ENCODE measurements at regions not wholly inside any gene's neighbourhood (a gene's known extent, or its start where the extent isn't known, plus 50 kb on each side); places are given as distances from the start of the nearest gene placed in this dataset.
"Not testable (repeated sequence)": the region's sequence is repeated elsewhere in the genome, so short reads cannot be mapped to it uniquely, and the experiment has no call there.

- H3K36me3 ChIP-seq (ENCODE audit: control insufficient read depth in 2 of 2, insufficient read depth in 2 of 2, low read length in 2 of 2) = no peaks in the 10 kb centered on the region
- no peak overlapping the region for H3K9ac ChIP-seq (ENCODE audit: low read length in 2 of 2)
- H3K27me3 ChIP-seq (ENCODE audit: control insufficient read depth in 1 of 2, insufficient read depth in 2 of 2, low read length in 2 of 2) = no peaks in the 10 kb centered on the region
- no peak overlapping the region for H3K27ac ChIP-seq (ENCODE audit: low read length)
- H3K4me1 ChIP-seq (ENCODE audit: control insufficient read depth, insufficient read depth, low read length) = no peaks in the 10 kb centered on the region
- peaks cover 2 to 3% of the 10 kb centered on the region in 2 donors for H3K9me3 ChIP-seq (ENCODE audit: control insufficient read depth in 2 of 2, low read length in 2 of 2)
- no peak overlapping the region for H3K4me3 ChIP-seq (ENCODE audit: low read length in 2 of 2)
Observed at GRCh38 chr1:99062192-99062591, 57.5 kb upstream of the PLPPR5 start.

DNA sequence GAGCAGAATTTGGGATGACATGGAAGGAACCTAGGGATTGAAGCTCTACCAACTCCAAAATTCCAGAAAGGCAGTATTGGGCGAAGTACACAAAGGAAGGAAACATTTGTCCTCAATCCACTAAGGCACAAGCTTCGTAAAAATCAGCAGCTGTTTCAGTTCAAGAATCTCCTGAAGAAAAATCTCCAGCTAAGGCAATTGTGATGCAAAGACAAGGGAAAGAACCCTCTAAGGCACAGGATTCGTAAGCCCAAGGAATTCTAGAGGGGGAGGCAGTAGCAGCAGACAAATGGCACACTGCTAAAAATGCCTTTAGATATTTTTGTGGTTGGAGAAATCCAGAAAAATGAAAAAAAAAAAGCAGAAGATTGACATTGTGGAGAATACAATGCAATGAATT is 64.5 kb upstream of the PLPPR5 start:
- Histone ChIP-seq H3K4me3 (ENCODE audit: low read length in 2 of 2) (no peak overlapping the region), H3K9me3 (ENCODE audit: control insufficient read depth in 2 of 2, low read length in 2 of 2) (peaks cover 0 to 2% of the 10 kb centered on the region in 2 donors), H3K27ac (ENCODE audit: low read length) (no peak overlapping the region), H3K36me3 (ENCODE audit: control insufficient read depth in 2 of 2, insufficient read depth in 2 of 2, low read length in 2 of 2) (no peaks in the 10 kb centered on the region), H3K27me3 (ENCODE audit: control insufficient read depth in 1 of 2, insufficient read depth in 2 of 2, low read length in 2 of 2) (no peaks in the 10 kb centered on the region), H3K9ac (ENCODE audit: low read length in 2 of 2) (no peak overlapping the region), H3K4me1 (ENCODE audit: control insufficient read depth, insufficient read depth, low read length) (no peaks in the 10 kb centered on the region)

DNA sequence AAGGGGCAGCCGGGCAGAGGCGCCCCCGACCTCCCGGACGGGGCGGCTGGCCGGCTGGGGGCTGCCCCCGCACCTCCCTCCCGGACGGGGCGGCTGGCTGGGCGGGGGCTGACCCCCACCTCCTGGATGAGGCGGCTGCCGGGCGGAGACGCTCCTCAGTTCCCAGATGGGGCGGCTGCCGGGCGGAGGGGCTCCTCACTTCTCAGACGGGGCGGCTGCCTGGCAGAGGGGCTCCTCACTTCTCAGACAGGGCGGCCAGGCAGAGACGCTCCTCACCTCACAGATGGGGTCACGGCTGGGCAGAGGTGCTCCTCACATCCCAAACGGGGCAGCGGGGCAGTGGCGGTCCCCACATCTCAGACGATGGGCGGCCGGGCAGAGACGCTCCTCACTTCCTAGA is 73.9 kb upstream of the PLPPR5 start:
- not testable (repeated sequence) for H3K4me3 ChIP-seq (ENCODE audit: low read length in 2 of 2); H3K4me1 ChIP-seq (ENCODE audit: control insufficient read depth, insufficient read depth, low read length); H3K27me3 ChIP-seq (ENCODE audit: control insufficient read depth in 1 of 2, insufficient read depth in 2 of 2, low read length in 2 of 2); H3K27ac ChIP-seq (ENCODE audit: low read length); H3K9me3 ChIP-seq (ENCODE audit: control insufficient read depth in 2 of 2, low read length in 2 of 2); H3K36me3 ChIP-seq (ENCODE audit: control insufficient read depth in 2 of 2, insufficient read depth in 2 of 2, low read length in 2 of 2); H3K9ac ChIP-seq (ENCODE audit: low read length in 2 of 2)

- no peaks in the 10 kb centered on the region for H3K4me1 ChIP-seq (ENCODE audit: control insufficient read depth, insufficient read depth, low read length)
- H3K27ac ChIP-seq (ENCODE audit: low read length) = no peak overlapping the region
- no peaks in the 10 kb centered on the region for H3K9me3 ChIP-seq (ENCODE audit: control insufficient read depth in 2 of 2, low read length in 2 of 2)
- H3K4me3 ChIP-seq (ENCODE audit: low read length in 2 of 2) = no peak overlapping the region
- no peaks in the 10 kb centered on the region for H3K27me3 ChIP-seq (ENCODE audit: control insufficient read depth in 1 of 2, insufficient read depth in 2 of 2, low read length in 2 of 2)
- no peak overlapping the region for H3K9ac ChIP-seq (ENCODE audit: low read length in 2 of 2)
- no peaks in the 10 kb centered on the region for H3K36me3 ChIP-seq (ENCODE audit: control insufficient read depth in 2 of 2, insufficient read depth in 2 of 2, low read length in 2 of 2)
Observed at GRCh38 chr1:99082366-99082765, 77.7 kb upstream of the PLPPR5 start.

- Histone ChIP-seq H3K4me3 (ENCODE audit: low read length in 2 of 2) (no peak overlapping the region), H3K9me3 (ENCODE audit: control insufficient read depth in 2 of 2, low read length in 2 of 2) (no peaks in the 10 kb centered on the region), H3K36me3 (ENCODE audit: control insufficient read depth in 2 of 2, insufficient read depth in 2 of 2, low read length in 2 of 2) (no peaks in the 10 kb centered on the region), H3K4me1 (ENCODE audit: control insufficient read depth, insufficient read depth, low read length) (no peaks in the 10 kb centered on the region), H3K27me3 (ENCODE audit: control insufficient read depth in 1 of 2, insufficient read depth in 2 of 2, low read length in 2 of 2) (no peaks in the 10 kb centered on the region), H3K27ac (ENCODE audit: low read length) (no peak overlapping the region), H3K9ac (ENCODE audit: low read length in 2 of 2) (no peak overlapping the region)
Observed at GRCh38 chr1:99083338-99083737, 78.7 kb upstream of the PLPPR5 start.

GRCh38 chr1:99084562-99084961 is 79.9 kb upstream of the PLPPR5 start:
- no peaks in the 10 kb centered on the region for H3K36me3 ChIP-seq (ENCODE audit: control insufficient read depth in 2 of 2, insufficient read depth in 2 of 2, low read length in 2 of 2)
- H3K27ac ChIP-seq (ENCODE audit: low read length) = no peak overlapping the region
- no peaks in the 10 kb centered on the region for H3K4me1 ChIP-seq (ENCODE audit: control insufficient read depth, insufficient read depth, low read length)
- no peak overlapping the region for H3K4me3 ChIP-seq (ENCODE audit: low read length in 2 of 2)
- H3K9ac ChIP-seq (ENCODE audit: low read length in 2 of 2) = no peak overlapping the region
- no peaks in the 10 kb centered on the region for H3K27me3 ChIP-seq (ENCODE audit: control insufficient read depth in 1 of 2, insufficient read depth in 2 of 2, low read length in 2 of 2)
- H3K9me3 ChIP-seq (ENCODE audit: control insufficient read depth in 2 of 2, low read length in 2 of 2) = no peaks in the 10 kb centered on the region

- H3K9ac ChIP-seq (ENCODE audit: low read length in 2 of 2) = no peak overlapping the region
- H3K27ac ChIP-seq (ENCODE audit: low read length) = no peak overlapping the region
- no peaks in the 10 kb centered on the region for H3K36me3 ChIP-seq (ENCODE audit: control insufficient read depth in 2 of 2, insufficient read depth in 2 of 2, low read length in 2 of 2)
- H3K9me3 ChIP-seq (ENCODE audit: control insufficient read depth in 2 of 2, low read length in 2 of 2) = no peaks in the 10 kb centered on the region
- H3K4me3 ChIP-seq (ENCODE audit: low read length in 2 of 2) = no peak overlapping the region
- H3K27me3 ChIP-seq (ENCODE audit: control insufficient read depth in 1 of 2, insufficient read depth in 2 of 2, low read length in 2 of 2) = no peaks in the 10 kb centered on the region
- H3K4me1 ChIP-seq (ENCODE audit: control insufficient read depth, insufficient read depth, low read length) = no peaks in the 10 kb centered on the region
Observed at GRCh38 chr1:99086057-99086456, 81.4 kb upstream of the PLPPR5 start.

GRCh38 chr1:99098589-99098988 is 93.9 kb upstream of the PLPPR5 start:
- Histone ChIP-seq H3K4me3 (ENCODE audit: low read length in 2 of 2) (no peak overlapping the region), H3K9ac (ENCODE audit: low read length in 2 of 2) (no peak overlapping the region), H3K27me3 (ENCODE audit: control insufficient read depth in 1 of 2, insufficient read depth in 2 of 2, low read length in 2 of 2) (no peaks in the 10 kb centered on the region), H3K27ac (ENCODE audit: low read length) (no peak overlapping the region), H3K36me3 (ENCODE audit: control insufficient read depth in 2 of 2, insufficient read depth in 2 of 2, low read length in 2 of 2) (no peaks in the 10 kb centered on the region), H3K9me3 (ENCODE audit: control insufficient read depth in 2 of 2, low read length in 2 of 2) (no peaks in the 10 kb centered on the region), H3K4me1 (ENCODE audit: control insufficient read depth, insufficient read depth, low read length) (no peaks in the 10 kb centered on the region)

DNA sequence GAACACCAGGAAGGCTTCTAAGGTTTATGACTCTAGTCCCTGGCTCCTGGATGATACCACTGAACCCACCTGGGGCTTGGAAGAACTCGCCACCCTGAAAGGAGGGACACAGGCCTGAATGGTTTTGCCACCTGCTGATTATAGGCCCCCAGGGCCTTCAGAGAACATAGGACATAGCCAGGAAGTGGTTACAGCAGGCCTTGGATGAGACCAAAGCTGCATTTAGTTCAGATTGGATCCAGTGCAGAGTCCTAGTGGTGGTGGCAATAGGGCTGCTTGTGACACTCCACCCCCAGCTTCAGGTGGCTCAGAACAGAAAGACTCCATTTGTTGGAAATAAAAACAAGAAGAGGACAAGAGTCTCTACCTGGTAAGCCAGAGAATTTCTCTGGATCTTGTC is 101.6 kb upstream of the PLPPR5 start:
- no peaks in the 10 kb centered on the region for H3K4me1 ChIP-seq (ENCODE audit: control insufficient read depth, insufficient read depth, low read length)
- H3K27me3 ChIP-seq (ENCODE audit: control insufficient read depth in 1 of 2, insufficient read depth in 2 of 2, low read length in 2 of 2) = no peaks in the 10 kb centered on the region
- H3K27ac ChIP-seq (ENCODE audit: low read length) = no peak overlapping the region
- H3K36me3 ChIP-seq (ENCODE audit: control insufficient read depth in 2 of 2, insufficient read depth in 2 of 2, low read length in 2 of 2) = no peaks in the 10 kb centered on the region
- H3K9me3 ChIP-seq (ENCODE audit: control insufficient read depth in 2 of 2, low read length in 2 of 2) = no peaks in the 10 kb centered on the region
- H3K4me3 ChIP-seq (ENCODE audit: low read length in 2 of 2) = no peak overlapping the region
- H3K9ac ChIP-seq (ENCODE audit: low read length in 2 of 2) = no peak overlapping the region

DNA sequence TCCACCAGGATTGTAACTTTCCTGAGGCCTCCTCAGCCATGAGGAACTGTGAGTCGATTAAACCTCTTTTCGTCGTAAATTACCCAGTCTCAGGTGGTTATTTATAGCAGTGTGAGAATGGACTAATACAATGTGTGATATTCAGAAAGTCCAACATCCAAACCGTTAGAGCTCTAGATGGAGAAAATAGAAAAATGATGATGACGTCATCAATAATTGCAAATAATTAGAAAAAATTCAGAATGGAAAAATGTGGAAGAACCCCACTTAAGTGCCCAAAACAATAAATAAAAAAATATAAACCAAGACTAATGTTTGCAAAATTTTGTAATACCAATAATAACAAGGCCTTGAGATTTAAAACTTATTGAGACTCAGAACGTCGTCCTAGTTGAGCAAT is 103.0 kb upstream of the PLPPR5 start:
- no peak overlapping the region for H3K9ac ChIP-seq (ENCODE audit: low read length in 2 of 2)
- H3K4me1 ChIP-seq (ENCODE audit: control insufficient read depth, insufficient read depth, low read length) = no peaks in the 10 kb centered on the region
- H3K9me3 ChIP-seq (ENCODE audit: control insufficient read depth in 2 of 2, low read length in 2 of 2) = no peaks in the 10 kb centered on the region
- no peaks in the 10 kb centered on the region for H3K27me3 ChIP-seq (ENCODE audit: control insufficient read depth in 1 of 2, insufficient read depth in 2 of 2, low read length in 2 of 2)
- H3K4me3 ChIP-seq (ENCODE audit: low read length in 2 of 2) = no peak overlapping the region
- no peak overlapping the region for H3K27ac ChIP-seq (ENCODE audit: low read length)
- H3K36me3 ChIP-seq (ENCODE audit: control insufficient read depth in 2 of 2, insufficient read depth in 2 of 2, low read length in 2 of 2) = no peaks in the 10 kb centered on the region

DNA sequence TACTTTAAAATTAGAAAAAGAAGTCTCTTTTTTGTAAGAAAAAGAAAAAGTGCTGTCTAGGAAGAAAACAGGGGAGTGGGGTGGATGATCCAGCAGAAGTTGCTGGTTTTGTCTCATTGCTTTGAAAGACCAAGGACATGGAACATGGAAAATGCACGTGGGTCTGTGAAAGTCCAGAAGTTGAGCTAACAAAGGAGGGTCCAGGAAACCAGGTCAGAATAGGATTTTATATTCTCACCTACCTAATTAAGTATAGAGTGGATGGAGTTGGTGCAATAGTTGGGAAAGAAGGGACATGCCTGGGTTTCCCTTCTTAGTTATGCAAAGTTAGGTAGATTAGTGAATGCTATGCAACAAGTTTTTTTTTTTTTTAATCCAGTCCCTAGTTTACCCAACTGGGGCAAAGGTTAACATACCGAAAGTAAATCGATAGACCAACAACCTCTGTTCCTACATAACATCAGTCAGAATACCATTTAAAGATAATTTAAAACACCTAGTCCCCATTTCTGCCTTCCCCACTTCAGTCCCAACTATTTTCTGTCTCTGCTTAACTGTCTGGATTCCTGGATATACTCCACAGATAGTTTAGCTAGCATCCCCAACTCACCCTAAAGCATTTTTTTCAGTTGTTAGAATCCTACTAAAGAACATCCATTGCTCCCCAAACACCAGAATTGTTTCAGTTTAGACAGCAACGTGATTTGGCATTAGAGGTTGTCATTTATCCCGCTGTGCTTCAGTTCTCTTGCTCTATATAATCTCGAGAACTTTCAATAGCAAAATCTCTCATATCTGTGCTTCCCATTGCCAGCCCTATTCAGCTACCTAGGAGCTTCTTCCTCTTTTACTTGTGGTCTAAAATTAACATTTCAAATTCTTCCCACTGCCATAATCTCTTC is 105.7 kb upstream of the PLPPR5 start:
- Histone ChIP-seq H3K4me1 (ENCODE audit: control insufficient read depth, insufficient read depth, low read length) (no peaks in the 10 kb centered on the region), H3K4me3 (ENCODE audit: low read length in 2 of 2) (no peak overlapping the region), H3K9me3 (ENCODE audit: control insufficient read depth in 2 of 2, low read length in 2 of 2) (no peaks in the 10 kb centered on the region), H3K27me3 (ENCODE audit: control insufficient read depth in 1 of 2, insufficient read depth in 2 of 2, low read length in 2 of 2) (no peaks in the 10 kb centered on the region), H3K27ac (ENCODE audit: low read length) (no peak overlapping the region), H3K36me3 (ENCODE audit: control insufficient read depth in 2 of 2, insufficient read depth in 2 of 2, low read length in 2 of 2) (no peaks in the 10 kb centered on the region), H3K9ac (ENCODE audit: low read length in 2 of 2) (no peak overlapping the region)
